CD4-positive, alpha-beta T cell treated with Interleukin-4 for 1 hour (primary cell): ENCODE measurements at regions not wholly inside any gene's neighbourhood (a gene's known extent, or its start where the extent isn't known, plus 50 kb on each side); places are given as distances from the start of the nearest gene placed in this dataset.
"Not testable (repeated sequence)": the region's sequence is repeated elsewhere in the genome, so short reads cannot be mapped to it uniquely, and the experiment has no call there.

Experiments
- DNase-seq, 2 donors: peaks; one replicate each; pipeline ENCODE4 v3.0.0-alpha.2; 2020 to 2022

GRCh38 chr12:5328669-5329517 is 103.0 kb upstream of the NTF3 start:
- no peak for DNase-seq

DNA sequence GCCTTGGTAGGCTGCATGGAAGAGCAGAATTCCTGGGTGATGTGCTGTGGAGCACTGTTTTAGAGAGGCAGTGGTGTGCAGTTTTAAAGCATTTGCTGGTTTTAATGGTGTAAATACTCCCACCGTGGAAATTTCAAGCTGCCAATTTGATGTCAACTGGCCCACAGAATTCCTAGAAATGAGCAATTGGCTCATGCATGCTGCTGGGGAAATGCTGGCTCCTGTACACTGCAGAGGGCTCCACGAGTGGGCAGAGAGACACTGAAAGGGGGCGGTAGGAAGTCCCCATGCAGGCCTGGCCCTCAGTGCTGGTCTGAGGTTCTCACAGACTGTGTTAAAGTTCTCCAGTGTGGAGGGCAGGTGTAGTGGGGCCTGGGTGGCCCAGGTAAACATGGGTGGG is 99.4 kb upstream of the NTF3 start:
- DNase-seq, result no peak

DNA sequence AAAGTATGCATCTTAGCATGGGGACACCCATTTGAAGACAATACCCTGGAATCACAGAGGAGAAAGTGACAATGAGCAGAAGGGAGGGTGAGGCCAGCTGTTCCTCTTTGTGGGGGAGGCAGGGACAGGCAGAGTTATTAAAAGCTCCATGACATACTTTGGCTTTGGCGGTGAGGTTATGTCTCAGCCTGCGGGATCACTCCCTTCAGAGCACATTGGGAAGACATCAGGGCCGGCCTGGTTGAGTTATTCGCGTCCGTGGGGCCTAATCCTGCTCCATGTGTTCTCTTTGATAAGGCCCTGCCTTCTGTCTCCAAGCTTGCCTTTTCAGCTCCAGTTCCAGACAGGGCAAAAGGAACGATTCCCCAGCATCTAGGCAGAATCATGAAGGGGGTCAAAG is 98.8 kb upstream of the NTF3 start:
- no peak for DNase-seq

DNA sequence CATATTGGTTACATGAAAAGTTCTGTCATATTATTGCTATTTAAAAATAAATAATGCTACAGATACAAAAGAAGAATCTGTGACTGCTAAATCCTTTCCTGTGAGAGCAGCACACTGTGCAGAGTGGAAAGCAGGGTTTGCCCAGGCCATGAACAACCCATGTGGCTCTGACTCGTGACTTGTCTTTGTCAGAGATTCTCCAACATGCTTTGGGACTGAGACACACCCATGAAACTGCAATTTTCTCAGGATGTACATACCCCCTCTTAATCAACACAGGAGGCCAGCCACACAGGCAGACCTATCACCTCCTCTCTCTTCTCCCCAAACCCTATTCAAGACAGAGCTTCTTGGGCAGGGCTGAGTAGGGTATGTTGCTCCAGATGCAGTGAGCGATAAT is 96.8 kb upstream of the NTF3 start:
- DNase-seq, result no peak

DNA sequence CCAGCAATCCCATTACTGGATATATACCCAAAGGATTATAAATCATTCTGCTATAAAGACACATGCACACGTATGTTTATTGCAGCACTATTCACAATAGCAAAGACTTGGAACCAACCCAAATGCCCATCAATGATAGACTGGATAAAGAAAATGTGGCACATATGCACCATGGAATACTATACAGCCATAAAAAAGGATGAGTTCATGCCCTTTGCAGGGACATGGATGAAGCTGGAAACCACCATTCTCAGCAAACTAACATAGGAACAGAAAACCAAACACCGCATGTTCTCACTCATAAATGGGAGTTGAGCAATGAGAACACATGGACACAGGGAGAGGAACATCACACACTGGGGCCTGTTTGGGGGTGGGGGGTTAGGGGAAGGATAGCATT is 90.8 kb upstream of the NTF3 start:
- DNase-seq, result not testable (repeated sequence)

DNA sequence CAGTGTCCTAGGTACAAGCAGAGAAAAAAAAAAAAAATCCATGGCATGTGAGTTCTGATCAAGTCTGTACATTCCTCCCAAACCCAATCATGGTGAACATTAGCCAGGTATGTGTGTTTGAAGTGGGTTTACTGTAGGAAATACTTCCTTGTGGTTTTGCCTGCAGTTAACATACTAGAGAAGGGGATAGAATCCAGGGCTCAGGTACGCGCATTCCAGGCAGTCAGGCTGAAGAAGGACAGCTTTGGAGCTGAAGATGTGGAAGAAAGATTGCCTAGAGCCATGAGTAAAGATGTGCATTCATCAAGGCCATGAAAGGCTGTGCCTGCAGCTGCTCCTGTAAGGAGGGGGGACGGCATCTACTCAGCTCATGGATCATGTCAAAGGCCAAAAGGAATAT is 88.2 kb upstream of the NTF3 start:
- no peak for DNase-seq

DNA sequence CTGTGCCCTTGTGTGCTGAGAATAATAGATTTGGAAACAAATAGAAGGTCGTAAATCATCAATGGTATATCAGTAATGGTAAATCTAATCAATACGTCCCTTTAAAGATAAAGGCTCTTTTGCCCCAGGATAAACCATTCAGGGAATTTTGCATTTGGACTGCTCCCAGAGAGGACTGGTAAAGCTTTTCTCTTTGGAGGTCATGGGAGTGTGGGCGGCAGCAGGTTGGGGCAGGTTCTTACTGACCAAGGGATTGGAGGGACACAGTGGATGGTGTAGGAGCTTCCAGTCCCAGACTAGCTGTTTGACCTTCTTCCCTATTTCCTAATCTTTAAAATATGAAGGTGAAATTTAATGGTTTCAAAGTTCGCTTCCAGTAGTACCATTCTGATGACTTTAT is 87.8 kb upstream of the NTF3 start:
- DNase-seq, result no peak

GRCh38 chr12:5345534-5345933 is 86.4 kb upstream of the NTF3 start:
- no peak for DNase-seq

DNA sequence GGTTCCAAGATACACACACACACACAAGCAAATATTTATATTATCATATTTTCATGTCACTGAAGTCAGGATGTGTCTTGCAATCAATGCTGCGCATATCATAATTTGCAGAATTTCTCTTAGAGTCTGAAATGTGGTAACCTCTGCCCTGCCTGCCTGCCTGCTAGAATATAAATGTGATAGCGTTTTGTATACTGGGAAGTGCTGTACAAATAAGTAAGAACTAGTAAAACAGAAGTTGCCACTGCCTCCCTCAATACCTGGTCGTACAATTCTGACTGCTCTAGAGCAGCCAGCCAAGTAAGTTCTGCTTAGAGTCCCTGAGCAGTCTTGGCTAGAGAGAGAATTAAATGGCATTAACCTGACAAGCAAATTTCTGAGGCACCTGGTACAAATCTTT is 83.9 kb upstream of the NTF3 start:
- DNase-seq, result no peak

- no peak for DNase-seq
These were observed 83.4 kb upstream of the NTF3 start for GRCh38 chr12:5348491-5348890.

DNA sequence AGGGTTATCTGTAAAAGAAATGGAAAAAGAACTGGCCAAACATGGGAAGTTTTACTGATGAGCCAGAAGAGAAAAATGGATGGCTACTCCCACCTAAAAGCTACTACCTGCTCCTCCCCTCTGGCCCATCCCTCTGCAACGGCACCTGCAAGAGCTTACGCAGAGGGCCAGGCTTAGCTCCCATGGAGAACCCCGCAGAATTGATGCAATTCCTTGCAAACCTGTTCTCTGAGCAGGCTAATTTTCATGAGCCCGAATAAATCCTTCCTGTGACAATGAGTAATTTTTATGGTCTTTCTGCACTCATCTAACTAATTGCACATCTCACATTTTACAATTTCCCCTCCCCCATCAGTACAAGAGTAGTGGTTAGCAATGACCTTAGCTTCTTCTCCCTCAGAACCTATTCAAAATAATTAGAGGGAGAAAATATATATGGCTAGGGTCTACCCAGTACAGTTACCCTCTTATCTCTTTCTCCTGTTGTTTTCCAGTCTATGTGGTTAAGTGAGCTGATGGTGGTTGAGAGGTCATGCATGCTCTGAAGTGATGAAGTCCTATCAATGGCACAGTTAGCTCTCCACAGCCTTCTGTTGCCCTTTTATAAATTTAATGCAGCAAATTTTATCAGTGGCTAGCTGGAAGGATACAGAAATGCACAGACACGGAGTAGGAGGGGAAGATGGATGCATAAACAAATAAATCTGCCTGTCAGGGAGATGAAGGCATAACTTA is 67.7 kb upstream of the NTF3 start:
- no peak for DNase-seq

- no peak for DNase-seq
These were observed 62.6 kb upstream of the NTF3 start for GRCh38 chr12:5369298-5369697.

- DNase-seq, result no peak
These were observed 60.3 kb upstream of the NTF3 start for GRCh38 chr12:5371631-5372030.

GRCh38 chr12:5374713-5375112 is 57.2 kb upstream of the NTF3 start:
- no peak for DNase-seq

DNA sequence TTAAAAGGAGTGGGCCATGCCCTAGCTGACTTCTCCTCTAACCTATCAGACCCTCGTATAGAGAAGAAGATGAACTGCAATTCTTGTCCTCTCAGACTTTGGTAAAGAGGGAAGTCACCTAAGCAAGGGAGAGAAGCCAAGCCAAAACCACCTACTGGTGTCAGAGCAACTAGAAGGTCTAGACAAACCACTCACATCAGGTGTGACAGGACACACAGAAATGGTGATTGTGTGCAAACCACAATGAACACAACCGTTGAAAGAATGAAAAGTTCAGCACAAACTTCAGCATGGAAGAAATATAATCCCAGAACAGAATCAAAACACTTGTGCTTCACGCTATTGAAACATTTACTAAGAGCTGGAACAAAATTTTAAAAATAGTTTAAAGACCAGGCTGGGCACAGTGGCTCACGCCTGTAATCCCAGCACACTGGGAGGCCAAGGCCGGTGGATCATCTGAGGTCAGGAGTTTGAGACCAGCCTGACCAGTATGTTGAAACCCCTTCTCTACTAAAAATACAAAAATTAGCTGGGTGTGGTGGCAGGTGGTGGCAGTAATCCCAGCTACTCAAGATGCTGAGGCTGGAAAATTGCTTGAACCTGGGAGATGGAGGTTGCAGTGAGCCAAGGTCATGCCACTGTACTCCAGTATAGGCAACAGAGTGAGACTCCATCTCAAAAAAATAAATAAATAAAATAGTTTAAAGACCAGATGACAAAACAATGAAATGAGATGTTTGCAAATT is 56.2 kb upstream of the NTF3 start:
- DNase-seq, result no peak

GRCh38 chr12:5376591-5377207 is 55.2 kb upstream of the NTF3 start:
- DNase-seq, result no peak

DNA sequence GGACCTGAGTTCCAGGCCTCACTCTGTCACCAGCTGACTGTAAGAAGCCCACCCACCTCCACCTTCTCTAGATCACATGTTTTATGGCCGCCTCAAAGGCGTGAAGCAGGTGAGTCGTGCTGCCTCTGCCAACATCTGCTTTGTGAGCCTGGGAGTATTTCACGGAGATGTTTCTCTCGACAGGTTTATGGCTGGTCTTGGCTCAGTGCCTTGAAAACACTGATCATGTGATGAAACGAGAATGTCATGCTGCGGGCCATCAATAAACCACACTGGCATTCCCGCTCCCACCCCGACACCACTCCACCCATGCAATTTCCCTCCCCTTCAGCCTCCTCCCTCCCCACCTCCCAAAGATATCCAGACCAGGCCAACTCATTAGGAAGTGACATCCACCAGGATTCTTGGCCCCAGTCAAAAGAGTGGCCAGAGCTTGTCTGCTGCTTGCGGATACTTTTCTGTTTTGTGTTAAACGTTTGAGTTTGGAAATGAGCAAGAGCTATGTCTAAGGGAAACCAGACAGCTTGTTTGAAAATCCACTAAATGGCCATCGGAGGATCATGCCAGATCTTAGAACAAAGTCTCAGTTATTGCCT is 53.8 kb upstream of the NTF3 start:
- no peak for DNase-seq

GRCh38 chr12:5379749-5380496 is 52.0 kb upstream of the NTF3 start:
- DNase-seq, result no peak
